Gastroesophageal sphincter (tissue), 4 donors: ENCODE measurements at regions not wholly inside any gene's neighbourhood (a gene's known extent, or its start where the extent isn't known, plus 50 kb on each side); places are given as distances from the start of the nearest gene placed in this dataset.

ENCODE experiments used
- ATAC-seq: fragments of 150-250 bp; one replicate; pipeline ENCODE4 v1.9.1; 2016; ENCODE audit warnings: mild to moderate bottlenecking, moderate library complexity
- H3K27ac ChIP-seq, 4 donors: fragments of 200-600 bp; sonication (generic) in 3 of 4; 1 replicate in 3 of 4; 2 replicates in 1 of 4; pipeline ENCODE4 v1.5.1; 2016 to 2019
- H3K27me3 ChIP-seq: fragments of 200-600 bp; sonication (generic); one replicate; pipeline ENCODE4 v1.5.1; 2019
- H3K36me3 ChIP-seq, 2 donors: fragments of 200-600 bp; sonication (generic); one replicate each; pipeline ENCODE4 v1.5.1; 2019; ENCODE audit warnings: control low read depth in 1 of 2
- H3K4me1 ChIP-seq, 3 donors: fragments of 200-600 bp; sonication (generic); 1 replicate in 2 of 3; 2 replicates in 1 of 3; pipeline ENCODE4 v1.5.1; 2016 to 2019; ENCODE audit warnings: control low read depth in 2 of 3
- H3K4me3 ChIP-seq, 2 donors: fragments of 200-600 bp; sonication (generic); one replicate each; pipeline ENCODE4 v1.5.1; 2019; ENCODE audit warnings: mild to moderate bottlenecking in 1 of 2, moderate library complexity in 1 of 2
- H3K9me3 ChIP-seq, 3 donors: fragments of 200-600 bp; sonication (generic); one replicate each; pipeline ENCODE4 v1.5.1; 2017 to 2019; ENCODE audit warnings: control low read depth in 2 of 3
- EP300 ChIP-seq: sonication (generic); formaldehyde crosslinking; IDR thresholded peaks from one replicate; pipeline ENCODE4 v1.6.1; 2017; ENCODE audit warnings: antibody characterized with exemption, mild to moderate bottlenecking
- POLR2A ChIP-seq, 2 donors: fragments of 450-650 bp; IDR thresholded peaks; one replicate each; pipeline ENCODE4 v1.6.1; 2017; ENCODE audit warnings: antibody characterized with exemption in 2 of 2, mild to moderate bottlenecking in 2 of 2, moderate library complexity in 1 of 2
- POLR2AphosphoS5 ChIP-seq: sonication (generic); formaldehyde crosslinking; IDR thresholded peaks from one replicate; pipeline ENCODE4 v1.6.1; 2017; ENCODE audit warnings: antibody characterized with exemption
- WGBS, 2 donors: methylation state at CpG; one replicate each; pipeline ENCODE4 v1.1.5; 2018; ENCODE audit warnings: low coverage in 1 of 2; 5-methylcytosine and 5-hydroxymethylcytosine counted together
- TF ChIP-seq, protein P1 (sequence below), 4 experiments: fragments of 200-600 bp in 2 of 4; fragments of 450-650 bp in 2 of 4; sonication (generic) in 1 of 4; IDR thresholded peaks; one replicate each; pipeline ENCODE4 v1.5.1; 2017 to 2019; ENCODE audit warnings: antibody characterized with exemption in 4 of 4, mild to moderate bottlenecking in 2 of 4, moderate library complexity in 2 of 4

GRCh38 chr17:77726549-77727006, 231.9 kb upstream of the TNRC6C start:
- 100% methylated on average over 1 of the region's 4 CpGs; no CpG with 5 or more reads in 1 of the 2 donors for WGBS, 2 donors
- H3K27ac ChIP-seq, result peak overlapping the region in 1 of 4 donors; percentile 76
- H3K4me1 ChIP-seq, result peaks cover 0 to 34% (median 12%) of the 10 kb centered on the region in 3 donors
- no peaks in the 10 kb centered on the region for H3K27me3 ChIP-seq
- H3K9me3 ChIP-seq, result no peaks in the 10 kb centered on the region
- ATAC-seq, result no peak
- no peak for TF ChIP-seq POLR2AphosphoS5
- TF ChIP-seq, protein P1, sequence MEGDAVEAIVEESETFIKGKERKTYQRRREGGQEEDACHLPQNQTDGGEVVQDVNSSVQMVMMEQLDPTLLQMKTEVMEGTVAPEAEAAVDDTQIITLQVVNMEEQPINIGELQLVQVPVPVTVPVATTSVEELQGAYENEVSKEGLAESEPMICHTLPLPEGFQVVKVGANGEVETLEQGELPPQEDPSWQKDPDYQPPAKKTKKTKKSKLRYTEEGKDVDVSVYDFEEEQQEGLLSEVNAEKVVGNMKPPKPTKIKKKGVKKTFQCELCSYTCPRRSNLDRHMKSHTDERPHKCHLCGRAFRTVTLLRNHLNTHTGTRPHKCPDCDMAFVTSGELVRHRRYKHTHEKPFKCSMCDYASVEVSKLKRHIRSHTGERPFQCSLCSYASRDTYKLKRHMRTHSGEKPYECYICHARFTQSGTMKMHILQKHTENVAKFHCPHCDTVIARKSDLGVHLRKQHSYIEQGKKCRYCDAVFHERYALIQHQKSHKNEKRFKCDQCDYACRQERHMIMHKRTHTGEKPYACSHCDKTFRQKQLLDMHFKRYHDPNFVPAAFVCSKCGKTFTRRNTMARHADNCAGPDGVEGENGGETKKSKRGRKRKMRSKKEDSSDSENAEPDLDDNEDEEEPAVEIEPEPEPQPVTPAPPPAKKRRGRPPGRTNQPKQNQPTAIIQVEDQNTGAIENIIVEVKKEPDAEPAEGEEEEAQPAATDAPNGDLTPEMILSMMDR (IDR thresholded peaks at IDR 0.05), result no peak
- no peak for TF ChIP-seq POLR2A (IDR thresholded peaks at IDR 0.05)
- TF ChIP-seq EP300, result no peak
- H3K4me3 ChIP-seq, result no peak overlapping the region
- no peaks in the 10 kb centered on the region for H3K36me3 ChIP-seq

- no peaks in the 10 kb centered on the region for H3K27me3 ChIP-seq
- H3K27ac ChIP-seq, result peak overlapping the region in 3 of 4 donors; percentile 65 to 76 (median 67)
- peaks cover 0 to 34% (median 12%) of the 10 kb centered on the region in 3 donors for H3K4me1 ChIP-seq
- no peaks in the 10 kb centered on the region for H3K9me3 ChIP-seq
- ATAC-seq, result no peak
- TF ChIP-seq POLR2A (IDR thresholded peaks at IDR 0.05) (no peak), POLR2AphosphoS5 (no peak), EP300 (no peak)
- TF ChIP-seq, protein P1 (IDR thresholded peaks at IDR 0.05), result no peak
- no peaks in the 10 kb centered on the region for H3K36me3 ChIP-seq
- WGBS, 2 donors, result 64 to 73% methylated on average over 8 to 11 of the region's 17 CpGs
- no peak overlapping the region for H3K4me3 ChIP-seq
These were observed 231.4 kb upstream of the TNRC6C start for GRCh38 chr17:77727037-77727615.

- WGBS, 2 donors, result 100% methylated on average over 1 of the region's 2 CpGs; no CpG with 5 or more reads in 1 of the 2 donors
- TF ChIP-seq POLR2A (IDR thresholded peaks at IDR 0.05), result no peak
- TF ChIP-seq, protein P1 (IDR thresholded peaks at IDR 0.05), result peak in 1 of 4 experiments; percentile 2
- no peak for TF ChIP-seq EP300
- no peak for TF ChIP-seq POLR2AphosphoS5
- H3K27ac ChIP-seq, result peak overlapping the region in 3 of 4 donors; percentile 74 to 76 (median 75)
- no peak for ATAC-seq
- H3K4me1 ChIP-seq, result peaks cover 0 to 35% (median 12%) of the 10 kb centered on the region in 3 donors
- no peaks in the 10 kb centered on the region for H3K36me3 ChIP-seq
- no peaks in the 10 kb centered on the region for H3K27me3 ChIP-seq
- H3K4me3 ChIP-seq, result no peak overlapping the region
- peaks cover 0 to 3% (median 0%) of the 10 kb centered on the region in 3 donors for H3K9me3 ChIP-seq
These were observed 230.1 kb upstream of the TNRC6C start for GRCh38 chr17:77728474-77728795.

DNA sequence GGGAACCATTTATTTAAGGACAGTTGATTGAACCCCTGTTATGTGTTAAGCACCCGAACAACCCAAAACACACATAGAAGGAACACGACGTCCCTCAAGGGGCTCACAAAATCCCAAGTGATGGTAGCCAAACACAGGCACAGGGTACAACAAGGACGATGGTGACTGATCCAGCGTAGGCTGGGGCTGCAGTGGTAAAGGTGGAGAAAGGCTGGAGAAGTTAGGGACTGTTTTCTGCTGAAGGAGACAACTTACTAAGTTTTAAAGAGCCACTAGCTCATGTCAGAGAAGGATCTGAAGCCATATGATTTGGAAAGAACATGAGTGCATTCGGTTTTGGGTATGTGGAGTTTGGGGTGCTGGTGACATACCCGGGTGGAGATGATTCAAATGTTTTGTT, 229.6 kb upstream of the TNRC6C start:
- no peak for TF ChIP-seq EP300
- TF ChIP-seq, protein P1 (IDR thresholded peaks at IDR 0.05), result no peak
- no peak for TF ChIP-seq POLR2AphosphoS5
- no peak for TF ChIP-seq POLR2A (IDR thresholded peaks at IDR 0.05)
- H3K4me3 ChIP-seq, result no peak overlapping the region
- whole genome bisulfite sequencing, 2 donors, result 93% methylated on average over 4 of the region's 7 CpGs; no CpG with 5 or more reads in 1 of the 2 donors
- peak overlapping the region in 2 of 4 donors; percentile 75 to 76 for H3K27ac ChIP-seq
- H3K36me3 ChIP-seq, result no peaks in the 10 kb centered on the region
- peaks cover 0 to 3% (median 0%) of the 10 kb centered on the region in 3 donors for H3K9me3 ChIP-seq
- H3K27me3 ChIP-seq, result no peaks in the 10 kb centered on the region
- no peak for ATAC-seq
- H3K4me1 ChIP-seq, result peaks cover 0 to 39% (median 15%) of the 10 kb centered on the region in 3 donors

DNA sequence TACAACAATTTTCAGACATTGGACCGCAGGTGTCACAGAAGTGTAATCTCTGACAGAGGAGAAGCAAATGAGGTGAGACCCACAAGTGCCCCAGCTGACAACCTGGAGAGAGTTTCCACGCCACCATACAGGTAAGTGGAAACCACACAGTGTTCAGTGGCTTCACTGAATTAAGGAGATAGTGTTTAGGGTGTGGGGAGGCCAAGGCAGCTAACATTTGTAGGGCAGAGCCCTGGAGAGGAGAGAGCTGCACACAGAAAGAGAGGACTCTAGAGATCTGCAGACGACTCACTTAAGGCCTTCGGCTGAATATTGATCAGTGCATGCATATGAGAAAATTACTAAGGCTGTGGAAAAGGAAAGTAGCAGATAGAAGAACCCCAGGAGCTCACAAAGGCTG, 228.9 kb upstream of the TNRC6C start:
- Histone ChIP-seq H3K27ac (no peak overlapping the region), H3K4me3 (no peak overlapping the region), H3K4me1 (peaks cover 0 to 46% (median 22%) of the 10 kb centered on the region in 3 donors), H3K36me3 (no peaks in the 10 kb centered on the region), H3K27me3 (no peaks in the 10 kb centered on the region), H3K9me3 (peaks cover 0 to 3% (median 0%) of the 10 kb centered on the region in 3 donors)
- TF ChIP-seq POLR2AphosphoS5, result no peak
- no peak for TF ChIP-seq EP300
- TF ChIP-seq POLR2A (IDR thresholded peaks at IDR 0.05), result no peak
- TF ChIP-seq, protein P1 (IDR thresholded peaks at IDR 0.05), result no peak
- WGBS, 2 donors, result 70 to 73% methylated on average over 3 to 4 of the region's 4 CpGs
- no peak for ATAC-seq
